NT2/D1 (cell line): ENCODE measurements at regions not wholly inside any gene's neighbourhood (a gene's known extent, or its start where the extent isn't known, plus 50 kb on each side); places are given as distances from the start of the nearest gene placed in this dataset.

Source experiments
- DNase-seq: peaks from one replicate; pipeline ENCODE4 v3.0.0-alpha.2; 2011; ENCODE audit warnings: low read depth, low spot score
- H3K27me3 ChIP-seq: 2 replicates; pipeline ENCODE4 v1.6.0; 2011; ENCODE audit warnings: mild to moderate bottlenecking; ENCODE audit not compliant: insufficient read length, insufficient read depth
- H3K36me3 ChIP-seq: 2 replicates; pipeline ENCODE4 v1.6.1; 2011; ENCODE audit warnings: mild to moderate bottlenecking, low read length, mixed read lengths; ENCODE audit not compliant: insufficient read depth, insufficient read length
- H3K4me1 ChIP-seq: 2 replicates; pipeline ENCODE4 v1.5.1; 2011; ENCODE audit not compliant: insufficient read depth, insufficient read length
- H3K4me3 ChIP-seq: 2 replicates; pipeline ENCODE4 v1.5.1; 2011; ENCODE audit warnings: low read depth; ENCODE audit not compliant: insufficient read length
- H3K9ac ChIP-seq: 2 replicates; pipeline ENCODE4 v1.6.0; 2011; ENCODE audit warnings: low read depth; ENCODE audit not compliant: insufficient read length
- H3K9me3 ChIP-seq: 2 replicates; pipeline ENCODE4 v1.5.1; 2011; ENCODE audit warnings: mild to moderate bottlenecking, low read length; ENCODE audit not compliant: insufficient read depth
- SUZ12 ChIP-seq: IDR thresholded peaks from 2 replicates; pipeline ENCODE4 v1.6.1; 2011; ENCODE audit not compliant: insufficient read length, insufficient read depth; ENCODE audit errors: extremely low read depth
- YY1 ChIP-seq: IDR thresholded peaks from 2 replicates; pipeline ENCODE4 v1.6.1; 2011; ENCODE audit not compliant: insufficient read length, insufficient read depth
- ZNF274 ChIP-seq: IDR thresholded peaks from 2 replicates; pipeline ENCODE4 v1.6.1; 2011; ENCODE audit warnings: mild to moderate bottlenecking, low read depth, low read length

GRCh38 chr12:75670216-75670615, 158.8 kb upstream of the KRR1 start:
- Histone ChIP-seq H3K27me3 (no peaks in the 10 kb centered on the region), H3K4me3 (no peak overlapping the region), H3K4me1 (no peaks in the 10 kb centered on the region), H3K36me3 (no peaks in the 10 kb centered on the region), H3K9me3 (no peaks in the 10 kb centered on the region), H3K9ac (no peak overlapping the region)
- no peak for DNase-seq
- TF ChIP-seq ZNF274 (no peak), YY1 (no peak), SUZ12 (no peak)

GRCh38 chr12:75666939-75667334, 155.5 kb upstream of the KRR1 start:
- Histone ChIP-seq H3K36me3 (no peaks in the 10 kb centered on the region), H3K27me3 (no peaks in the 10 kb centered on the region), H3K4me1 (no peaks in the 10 kb centered on the region), H3K9ac (no peak overlapping the region), H3K9me3 (no peaks in the 10 kb centered on the region), H3K4me3 (no peak overlapping the region)
- TF ChIP-seq ZNF274, result no peak
- no peak for TF ChIP-seq YY1
- TF ChIP-seq SUZ12, result no peak
- DNase-seq, result no peak

- Histone ChIP-seq H3K9ac (no peak overlapping the region), H3K4me3 (no peak overlapping the region), H3K36me3 (no peaks in the 10 kb centered on the region), H3K4me1 (no peaks in the 10 kb centered on the region), H3K9me3 (no peaks in the 10 kb centered on the region), H3K27me3 (no peaks in the 10 kb centered on the region)
- no peak for DNase-seq
- TF ChIP-seq ZNF274 (no peak), YY1 (no peak), SUZ12 (no peak)
Observed at GRCh38 chr12:75666126-75666938, 154.9 kb upstream of the KRR1 start.

DNA sequence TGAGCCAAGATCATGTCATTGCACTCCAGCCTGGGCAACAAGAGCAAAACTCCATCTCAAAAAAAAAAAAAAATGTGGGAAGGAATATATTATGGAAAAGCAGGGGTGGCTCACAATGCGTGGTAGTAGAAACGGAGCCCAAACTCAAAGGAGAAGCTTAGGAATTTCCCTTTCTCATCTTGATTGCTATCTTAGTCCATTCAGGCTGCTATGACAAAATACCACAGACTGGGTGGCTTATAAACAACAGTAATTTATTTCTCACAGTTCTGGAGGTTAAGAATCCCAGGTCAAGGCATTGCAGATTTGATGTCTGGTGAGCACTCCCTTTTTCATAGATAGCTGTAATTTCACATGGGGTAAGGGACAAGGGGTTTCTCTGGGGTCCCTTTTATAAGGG, 153.8 kb upstream of the KRR1 start:
- H3K36me3 ChIP-seq, result no peaks in the 10 kb centered on the region
- H3K27me3 ChIP-seq, result no peaks in the 10 kb centered on the region
- no peaks in the 10 kb centered on the region for H3K9me3 ChIP-seq
- H3K4me3 ChIP-seq, result no peak overlapping the region
- H3K4me1 ChIP-seq, result no peaks in the 10 kb centered on the region
- no peak for DNase-seq
- no peak for TF ChIP-seq YY1
- TF ChIP-seq ZNF274, result no peak
- no peak for TF ChIP-seq SUZ12
- H3K9ac ChIP-seq, result no peak overlapping the region

DNA sequence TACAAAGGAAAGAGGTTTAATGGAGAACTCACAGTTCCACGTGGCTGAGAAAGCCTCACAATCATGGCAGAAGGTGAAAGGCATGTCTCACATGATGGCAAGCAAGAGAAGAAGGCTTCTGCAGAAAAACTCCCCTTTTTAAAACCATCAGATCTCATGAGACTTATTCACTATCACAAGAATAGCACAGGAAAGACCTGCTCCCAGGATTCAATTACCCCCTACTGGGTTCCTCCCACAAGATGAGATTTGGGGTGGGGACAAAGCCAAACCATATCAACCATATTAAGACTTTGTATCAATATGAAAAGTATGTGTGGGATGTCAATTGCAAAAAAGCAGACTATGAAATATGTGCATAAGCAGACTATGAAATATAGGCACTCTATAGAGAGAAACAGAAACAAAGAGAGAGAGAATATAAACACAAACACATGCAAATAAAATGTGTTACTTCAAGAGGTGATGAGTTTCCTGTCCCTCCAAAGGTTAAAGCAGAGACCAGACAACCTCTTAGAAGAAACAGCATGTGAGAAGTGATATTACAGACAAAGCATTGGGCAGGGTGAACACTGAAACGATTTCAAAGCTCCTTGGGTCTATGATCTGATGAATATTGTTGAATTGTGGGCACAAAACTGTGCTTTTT, 151.2 kb upstream of the KRR1 start:
- no peak overlapping the region for H3K4me3 ChIP-seq
- no peaks in the 10 kb centered on the region for H3K27me3 ChIP-seq
- no peak for DNase-seq
- H3K9ac ChIP-seq, result no peak overlapping the region
- no peaks in the 10 kb centered on the region for H3K4me1 ChIP-seq
- no peaks in the 10 kb centered on the region for H3K36me3 ChIP-seq
- H3K9me3 ChIP-seq, result no peaks in the 10 kb centered on the region
- TF ChIP-seq SUZ12 (no peak), ZNF274 (no peak), YY1 (no peak)

GRCh38 chr12:75661908-75662307, 150.5 kb upstream of the KRR1 start:
- TF ChIP-seq ZNF274 (no peak), SUZ12 (no peak), YY1 (no peak)
- Histone ChIP-seq H3K4me1 (no peaks in the 10 kb centered on the region), H3K9me3 (no peaks in the 10 kb centered on the region), H3K9ac (no peak overlapping the region), H3K27me3 (no peaks in the 10 kb centered on the region), H3K36me3 (no peaks in the 10 kb centered on the region), H3K4me3 (no peak overlapping the region)
- DNase-seq, result no peak

DNA sequence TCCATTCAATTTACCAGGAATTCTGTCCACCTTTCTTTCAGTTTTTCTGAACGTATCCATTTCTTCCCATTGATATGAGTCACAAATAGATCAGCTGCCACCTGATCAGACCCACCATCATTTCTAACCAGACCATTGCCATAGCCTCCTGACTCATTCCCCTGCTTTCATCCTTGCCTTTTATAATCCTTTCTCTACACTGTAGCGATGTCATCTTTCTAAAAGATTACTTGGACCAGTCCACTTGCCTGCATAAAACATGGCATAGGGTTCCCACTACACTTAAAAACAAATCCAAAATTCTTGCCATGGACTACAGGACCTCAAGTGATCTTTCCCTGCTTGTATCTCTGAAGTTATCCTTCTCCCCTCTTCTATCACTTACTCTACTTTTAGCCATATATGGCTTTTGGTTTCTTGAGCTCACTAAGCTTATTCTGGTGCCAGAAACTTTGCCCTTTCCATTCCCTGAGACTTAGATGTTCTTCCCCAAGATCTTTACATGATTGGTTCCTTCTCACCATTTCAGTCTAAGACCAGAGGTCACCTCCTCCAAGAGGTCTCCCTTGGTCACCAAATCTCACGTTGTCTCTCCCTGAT, 149.5 kb upstream of the KRR1 start:
- Histone ChIP-seq H3K4me3 (no peak overlapping the region), H3K36me3 (no peaks in the 10 kb centered on the region), H3K4me1 (no peaks in the 10 kb centered on the region), H3K27me3 (no peaks in the 10 kb centered on the region), H3K9me3 (no peaks in the 10 kb centered on the region), H3K9ac (no peak overlapping the region)
- DNase-seq, result no peak
- TF ChIP-seq ZNF274, result no peak
- TF ChIP-seq SUZ12, result no peak
- TF ChIP-seq YY1, result no peak
